ENCODE measurements at regions not wholly inside any gene's neighbourhood (a gene's known extent, or its start where the extent isn't known, plus 50 kb on each side); places are given as distances from the start of the nearest gene placed in this dataset.
"Not testable (repeated sequence)": the region's sequence is repeated elsewhere in the genome, so short reads cannot be mapped to it uniquely, and the experiment has no call there.

GRCh38 chr9:88884291-88884690 lies 107.0 kb upstream of the S1PR3 start:
- TF ChIP-seq CTCF, POLR2A (IDR thresholded peaks at IDR 0.05): not testable (repeated sequence)
